PC-3 (cell line): ENCODE measurements at regions not wholly inside any gene's neighbourhood (a gene's known extent, or its start where the extent isn't known, plus 50 kb on each side); places are given as distances from the start of the nearest gene placed in this dataset.

Source experiments
- EZH2 ChIP-seq: fragments of 300-600 bp; sonication (generic); IDR thresholded peaks from one replicate; pipeline ENCODE4 v1.6.1; 2017; ENCODE audit warnings: antibody characterized with exemption, mild to moderate bottlenecking, low read length; ENCODE audit not compliant: unreplicated experiment
- TF ChIP-seq, protein P1 (sequence below): fragments of 300-600 bp; sonication (generic); conservative IDR thresholded peaks from 2 replicates; pipeline ENCODE4 v1.5.1; 2017; ENCODE audit warnings: antibody characterized with exemption, low read depth, mild to moderate bottlenecking, low read length

DNA sequence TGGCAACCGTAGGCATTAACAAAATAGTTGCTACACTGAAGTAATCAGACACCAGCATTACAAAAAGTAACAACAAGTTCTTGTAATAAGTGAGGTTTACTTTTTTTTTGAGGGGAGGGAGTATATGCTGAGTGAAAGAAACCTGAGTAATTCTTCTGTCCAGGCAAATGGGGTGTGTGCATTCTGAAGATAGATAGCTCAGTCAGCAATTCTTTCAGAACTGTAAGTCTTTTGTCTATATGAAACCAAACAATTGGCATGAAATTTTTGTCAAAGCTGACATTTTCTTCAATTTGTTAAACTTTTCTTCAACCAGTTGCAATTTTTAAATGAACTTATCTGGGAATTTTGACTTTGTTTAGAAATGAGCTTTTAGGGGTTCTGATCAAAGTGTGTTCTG, 208.1 kb upstream of the THSD7B start:
- TF ChIP-seq, protein P1, sequence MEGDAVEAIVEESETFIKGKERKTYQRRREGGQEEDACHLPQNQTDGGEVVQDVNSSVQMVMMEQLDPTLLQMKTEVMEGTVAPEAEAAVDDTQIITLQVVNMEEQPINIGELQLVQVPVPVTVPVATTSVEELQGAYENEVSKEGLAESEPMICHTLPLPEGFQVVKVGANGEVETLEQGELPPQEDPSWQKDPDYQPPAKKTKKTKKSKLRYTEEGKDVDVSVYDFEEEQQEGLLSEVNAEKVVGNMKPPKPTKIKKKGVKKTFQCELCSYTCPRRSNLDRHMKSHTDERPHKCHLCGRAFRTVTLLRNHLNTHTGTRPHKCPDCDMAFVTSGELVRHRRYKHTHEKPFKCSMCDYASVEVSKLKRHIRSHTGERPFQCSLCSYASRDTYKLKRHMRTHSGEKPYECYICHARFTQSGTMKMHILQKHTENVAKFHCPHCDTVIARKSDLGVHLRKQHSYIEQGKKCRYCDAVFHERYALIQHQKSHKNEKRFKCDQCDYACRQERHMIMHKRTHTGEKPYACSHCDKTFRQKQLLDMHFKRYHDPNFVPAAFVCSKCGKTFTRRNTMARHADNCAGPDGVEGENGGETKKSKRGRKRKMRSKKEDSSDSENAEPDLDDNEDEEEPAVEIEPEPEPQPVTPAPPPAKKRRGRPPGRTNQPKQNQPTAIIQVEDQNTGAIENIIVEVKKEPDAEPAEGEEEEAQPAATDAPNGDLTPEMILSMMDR, result no peak
- no peak for TF ChIP-seq EZH2
